ENCODE measurements at regions not wholly inside any gene's neighbourhood (a gene's known extent, or its start where the extent isn't known, plus 50 kb on each side); places are given as distances from the start of the nearest gene placed in this dataset.

GRCh38 chr5:117954331-117954730 lies 1034.0 kb downstream of the DTWD2 start:
- Histone ChIP-seq H3K36me3 (ENCODE audit: control insufficient read depth in 4 of 4, insufficient read depth in 4 of 4, low read length in 4 of 4) (no peaks in the 10 kb centered on the region), H3K27ac (ENCODE audit: low read depth in 1 of 2, low read length in 1 of 2) (no peak overlapping the region), H3K4me3 (no peak overlapping the region), H3K4me1 (ENCODE audit: control insufficient read depth in 5 of 5, insufficient read depth in 5 of 5, low read length in 5 of 5) (peaks cover 0 to 4% (median 0%) of the 10 kb centered on the region in 5 donors), H3K27me3 (ENCODE audit: control insufficient read depth in 3 of 3, insufficient read depth in 3 of 3, low read length in 2 of 3) (no peaks in the 10 kb centered on the region), H3K9ac (ENCODE audit: insufficient read depth in 1 of 2, low read length in 2 of 2) (no peak overlapping the region), H3K9me3 (ENCODE audit: control insufficient read depth in 4 of 4, insufficient read depth in 3 of 4, low read length in 3 of 4) (no peaks in the 10 kb centered on the region)
- DNase-seq (no peak), ATAC-seq (ENCODE audit: insufficient read depth, low FRiP score) (no peak)
- WGBS, 2 donors = 95 to 96% methylated on average over 1 of the region's 1 CpG
- TF ChIP-seq CTCF (IDR thresholded peaks at IDR 0.05; ENCODE audit: control extremely low read depth, extremely low read depth) = no peak

GRCh38 chr5:117953272-117953671 lies 1035.1 kb downstream of the DTWD2 start:
- ATAC-seq (ENCODE audit: insufficient read depth, low FRiP score) = no peak
- Histone ChIP-seq H3K27ac (ENCODE audit: low read depth in 1 of 2, low read length in 1 of 2) (no peak overlapping the region), H3K27me3 (ENCODE audit: control insufficient read depth in 3 of 3, insufficient read depth in 3 of 3, low read length in 2 of 3) (no peaks in the 10 kb centered on the region), H3K9ac (ENCODE audit: insufficient read depth in 1 of 2, low read length in 2 of 2) (no peak overlapping the region), H3K4me3 (no peak overlapping the region), H3K9me3 (ENCODE audit: control insufficient read depth in 4 of 4, insufficient read depth in 3 of 4, low read length in 3 of 4) (no peaks in the 10 kb centered on the region), H3K4me1 (ENCODE audit: control insufficient read depth in 5 of 5, insufficient read depth in 5 of 5, low read length in 5 of 5) (no peaks in the 10 kb centered on the region), H3K36me3 (ENCODE audit: control insufficient read depth in 4 of 4, insufficient read depth in 4 of 4, low read length in 4 of 4) (no peaks in the 10 kb centered on the region)
- WGBS, 2 donors = 96 to 98% methylated on average over 13 of the region's 13 CpGs
- no peak for TF ChIP-seq CTCF (IDR thresholded peaks at IDR 0.05; ENCODE audit: control extremely low read depth, extremely low read depth)
- DNase-seq = no peak

- Histone ChIP-seq H3K9me3 (ENCODE audit: control insufficient read depth in 4 of 4, insufficient read depth in 3 of 4, low read length in 3 of 4) (no peaks in the 10 kb centered on the region), H3K9ac (ENCODE audit: insufficient read depth in 1 of 2, low read length in 2 of 2) (no peak overlapping the region), H3K4me3 (no peak overlapping the region), H3K36me3 (ENCODE audit: control insufficient read depth in 4 of 4, insufficient read depth in 4 of 4, low read length in 4 of 4) (no peaks in the 10 kb centered on the region), H3K27me3 (ENCODE audit: control insufficient read depth in 3 of 3, insufficient read depth in 3 of 3, low read length in 2 of 3) (no peaks in the 10 kb centered on the region), H3K27ac (ENCODE audit: low read depth in 1 of 2, low read length in 1 of 2) (no peak overlapping the region), H3K4me1 (ENCODE audit: control insufficient read depth in 5 of 5, insufficient read depth in 5 of 5, low read length in 5 of 5) (no peaks in the 10 kb centered on the region)
- 94 to 95% methylated on average over 2 of the region's 2 CpGs for WGBS, 2 donors
- no peak for TF ChIP-seq CTCF (IDR thresholded peaks at IDR 0.05; ENCODE audit: control extremely low read depth, extremely low read depth)
- no peak for DNase-seq
- ATAC-seq (ENCODE audit: insufficient read depth, low FRiP score) = no peak
These were observed 1040.5 kb downstream of the DTWD2 start for GRCh38 chr5:117947836-117948235.

- 84 to 88% methylated on average over 2 of the region's 2 CpGs for WGBS, 2 donors
- H3K27ac ChIP-seq (ENCODE audit: low read depth in 1 of 2, low read length in 1 of 2) = no peak overlapping the region
- no peaks in the 10 kb centered on the region for H3K27me3 ChIP-seq (ENCODE audit: control insufficient read depth in 3 of 3, insufficient read depth in 3 of 3, low read length in 2 of 3)
- TF ChIP-seq CTCF (IDR thresholded peaks at IDR 0.05; ENCODE audit: control extremely low read depth, extremely low read depth) = no peak
- H3K4me1 ChIP-seq (ENCODE audit: control insufficient read depth in 5 of 5, insufficient read depth in 5 of 5, low read length in 5 of 5) = no peaks in the 10 kb centered on the region
- no peak overlapping the region for H3K4me3 ChIP-seq
- DNase-seq (no peak), ATAC-seq (ENCODE audit: insufficient read depth, low FRiP score) (no peak)
- H3K9me3 ChIP-seq (ENCODE audit: control insufficient read depth in 4 of 4, insufficient read depth in 3 of 4, low read length in 3 of 4) = peaks cover 0 to under 1% (median 0%) of the 10 kb centered on the region in 4 donors
- no peak overlapping the region for H3K9ac ChIP-seq (ENCODE audit: insufficient read depth in 1 of 2, low read length in 2 of 2)
- no peaks in the 10 kb centered on the region for H3K36me3 ChIP-seq (ENCODE audit: control insufficient read depth in 4 of 4, insufficient read depth in 4 of 4, low read length in 4 of 4)
These were observed 1041.2 kb downstream of the DTWD2 start for GRCh38 chr5:117947121-117947520.
